CD4-positive, CD25-positive, alpha-beta regulatory T cell (primary cell): ENCODE measurements at regions not wholly inside any gene's neighbourhood (a gene's known extent, or its start where the extent isn't known, plus 50 kb on each side); places are given as distances from the start of the nearest gene placed in this dataset.
"Not testable (repeated sequence)": the region's sequence is repeated elsewhere in the genome, so short reads cannot be mapped to it uniquely, and the experiment has no call there.

Source experiments
- ATAC-seq, 2 donors: fragments of 150-1000 bp; cut with Tn5 transposase; one replicate each; pipeline ENCODE4 v1.10.0; 2021; ENCODE audit warnings: low read depth in 2 of 2, moderate number of reproducible peaks in 2 of 2, moderate library complexity in 1 of 2
- DNase-seq, 3 donors: peaks; one replicate each; pipeline versions ENCODE4 v3.0.0 to v3.0.0-alpha.2; 2012 to 2022; ENCODE audit warnings: mixed read lengths in 1 of 3
- H3K27ac ChIP-seq: one replicate; pipeline ENCODE4 v1.7.0; 2013; ENCODE audit warnings: mild to moderate bottlenecking, low read length; ENCODE audit not compliant: insufficient read depth, poor library complexity, severe bottlenecking
- H3K27me3 ChIP-seq: one replicate; pipeline ENCODE4 v1.7.0; 2013; ENCODE audit warnings: low read length; ENCODE audit not compliant: control insufficient read depth, insufficient read depth
- H3K36me3 ChIP-seq: one replicate; pipeline ENCODE4 v1.7.0; 2013; ENCODE audit warnings: mild to moderate bottlenecking, low read length, moderate library complexity; ENCODE audit not compliant: control insufficient read depth, insufficient read depth
- H3K4me1 ChIP-seq: 2 replicates; pipeline ENCODE4 v1.7.0; 2013; ENCODE audit warnings: mild to moderate bottlenecking, low read length; ENCODE audit not compliant: insufficient read depth, control insufficient read depth, poor library complexity, severe bottlenecking
- H3K4me3 ChIP-seq: one replicate; pipeline ENCODE4 v1.7.0; 2013; ENCODE audit warnings: low read depth, mild to moderate bottlenecking, low read length, moderate library complexity
- H3K9me3 ChIP-seq, 2 experiments: 1 replicate in 1 of 2; 2 replicates in 1 of 2; pipeline ENCODE4 v1.7.0; 2013; ENCODE audit warnings: low read length in 2 of 2, mild to moderate bottlenecking in 1 of 2, moderate library complexity in 1 of 2; ENCODE audit not compliant: control insufficient read depth in 2 of 2
- H3K27ac Mint-ChIP-seq, 3 donors: one replicate each; pipeline ENCODE4 v1.8.0; 2020 to 2022; ENCODE audit warnings: mild to moderate bottlenecking in 3 of 3, mixed read lengths in 3 of 3, moderate library complexity in 2 of 3
- H3K27me3 Mint-ChIP-seq: one replicate; pipeline ENCODE4 v1.8.0; 2022; ENCODE audit warnings: mild to moderate bottlenecking, mixed read lengths
- H3K36me3 Mint-ChIP-seq: one replicate; pipeline ENCODE4 v1.8.0; 2020; ENCODE audit warnings: mixed read lengths
- H3K4me1 Mint-ChIP-seq, 4 donors: one replicate each; pipeline ENCODE4 v1.8.0; 2020 to 2022; ENCODE audit warnings: mixed read lengths in 4 of 4, mild to moderate bottlenecking in 1 of 4
- H3K4me3 Mint-ChIP-seq, 4 donors: one replicate each; pipeline ENCODE4 v1.8.0; 2020 to 2022; ENCODE audit warnings: mild to moderate bottlenecking in 4 of 4, mixed read lengths in 4 of 4, moderate library complexity in 3 of 4
- H3K9me3 Mint-ChIP-seq, 7 donors: one replicate each; pipeline ENCODE4 v1.8.0; 2020 to 2022; ENCODE audit warnings: mixed read lengths in 7 of 7, mild to moderate bottlenecking in 3 of 7, moderate library complexity in 2 of 7

DNA sequence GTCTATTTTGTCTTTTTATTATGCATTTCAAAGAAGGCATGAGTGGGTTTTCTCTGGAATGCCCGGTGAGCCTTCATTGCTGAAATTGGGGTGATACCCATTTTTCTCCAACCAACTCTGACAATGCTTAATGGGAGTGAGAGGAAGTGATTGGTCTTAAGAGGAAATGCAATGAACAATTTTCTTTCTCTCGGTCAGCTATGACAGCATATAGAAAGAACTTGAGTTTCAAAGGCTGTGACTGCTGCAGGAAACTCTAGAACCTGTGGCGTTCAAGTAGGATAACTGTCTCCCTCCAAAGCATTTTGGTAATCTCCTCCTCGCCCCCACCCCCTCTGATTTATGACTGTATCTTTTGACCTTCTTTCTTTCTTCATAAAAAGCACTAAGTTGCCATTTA is 155.9 kb downstream of the LYPLAL1 start:
- H3K9me3 ChIP-seq: peaks cover 0 to 5% of the 10 kb centered on the region in 2 experiments

DNA sequence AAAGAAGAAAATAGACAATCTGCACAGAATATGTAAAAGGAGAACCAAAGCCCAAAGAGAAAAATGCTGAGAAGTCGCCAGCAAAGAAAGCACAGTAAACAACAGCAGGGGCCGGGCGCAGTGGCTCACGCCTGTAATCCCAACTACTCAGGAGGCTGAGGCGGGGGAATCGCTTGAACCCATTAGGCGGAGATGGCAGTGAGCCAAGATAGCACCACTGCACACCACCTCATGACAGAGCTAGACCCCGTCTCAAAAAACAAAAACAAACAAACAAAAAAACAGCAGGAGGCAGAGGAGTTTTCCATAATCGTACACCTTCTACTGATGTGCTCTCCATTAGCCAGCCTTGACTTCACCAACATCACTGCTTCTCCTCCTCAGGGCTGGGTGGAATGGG is 153.2 kb downstream of the LYPLAL1 start:
- Histone ChIP-seq H3K36me3 (no peaks in the 10 kb centered on the region), H3K9me3 (peaks cover 0 to 5% of the 10 kb centered on the region in 2 experiments), H3K4me3 (no peak overlapping the region), H3K27ac (no peak overlapping the region), H3K4me1 (no peaks in the 10 kb centered on the region), H3K27me3 (no peaks in the 10 kb centered on the region)
- no peak for DNase-seq
- Mint-ChIP-seq H3K4me3 (no peak overlapping the region), H3K9me3 (peaks cover 0 to 15% (median 7%) of the 10 kb centered on the region in 7 donors), H3K27ac (no peak overlapping the region), H3K36me3 (no peaks in the 10 kb centered on the region), H3K27me3 (no peaks in the 10 kb centered on the region), H3K4me1 (peaks cover 0 to 4% (median 0%) of the 10 kb centered on the region in 4 donors)
- ATAC-seq: no peak

More for the DNA sequence above, 155.9 kb downstream of the LYPLAL1 start:
- H3K9me3 Mint-ChIP-seq: peaks cover 0 to 15% (median 7%) of the 10 kb centered on the region in 7 donors
- H3K4me3 ChIP-seq: no peak overlapping the region
- H3K27me3 ChIP-seq: no peaks in the 10 kb centered on the region
- DNase-seq: no peak
- H3K27me3 Mint-ChIP-seq: no peaks in the 10 kb centered on the region
- H3K36me3 ChIP-seq: no peaks in the 10 kb centered on the region
- no peak overlapping the region for H3K27ac Mint-ChIP-seq
- H3K36me3 Mint-ChIP-seq: no peaks in the 10 kb centered on the region
- H3K4me3 Mint-ChIP-seq: no peak overlapping the region
- no peak for ATAC-seq
- H3K27ac ChIP-seq: no peak overlapping the region
- H3K4me1 Mint-ChIP-seq: peaks cover 0 to under 1% (median 0%) of the 10 kb centered on the region in 4 donors
- no peaks in the 10 kb centered on the region for H3K4me1 ChIP-seq

DNA sequence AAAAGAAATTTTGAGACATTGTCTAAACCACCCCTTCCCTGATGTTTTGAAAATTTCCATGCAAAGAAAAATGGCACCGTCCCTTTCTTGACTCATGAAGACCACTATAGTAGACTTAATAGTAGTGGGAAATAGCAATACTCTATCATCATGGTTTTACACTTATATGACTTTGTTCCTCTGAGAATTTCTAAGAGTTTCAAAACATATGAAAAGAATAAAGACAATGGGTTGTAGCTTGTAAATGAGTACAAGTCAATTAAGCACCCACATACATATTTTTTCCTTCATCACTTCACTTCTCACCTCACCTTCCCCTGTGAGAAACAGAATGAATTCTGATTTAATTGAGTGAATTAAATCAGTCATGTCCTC is 151.7 kb downstream of the LYPLAL1 start:
- Mint-ChIP-seq H3K9me3 (peaks cover 0 to 15% (median 3%) of the 10 kb centered on the region in 7 donors), H3K27ac (no peak overlapping the region), H3K36me3 (no peaks in the 10 kb centered on the region), H3K4me3 (no peak overlapping the region), H3K27me3 (no peaks in the 10 kb centered on the region), H3K4me1 (peaks cover 0 to 4% (median 0%) of the 10 kb centered on the region in 4 donors)
- no peak for DNase-seq
- H3K27me3 ChIP-seq: no peaks in the 10 kb centered on the region
- H3K4me1 ChIP-seq: no peaks in the 10 kb centered on the region
- H3K9me3 ChIP-seq: peaks cover 0 to 5% of the 10 kb centered on the region in 2 experiments
- no peak overlapping the region for H3K4me3 ChIP-seq
- no peak for ATAC-seq
- H3K27ac ChIP-seq: no peak overlapping the region
- H3K36me3 ChIP-seq: no peaks in the 10 kb centered on the region

DNA sequence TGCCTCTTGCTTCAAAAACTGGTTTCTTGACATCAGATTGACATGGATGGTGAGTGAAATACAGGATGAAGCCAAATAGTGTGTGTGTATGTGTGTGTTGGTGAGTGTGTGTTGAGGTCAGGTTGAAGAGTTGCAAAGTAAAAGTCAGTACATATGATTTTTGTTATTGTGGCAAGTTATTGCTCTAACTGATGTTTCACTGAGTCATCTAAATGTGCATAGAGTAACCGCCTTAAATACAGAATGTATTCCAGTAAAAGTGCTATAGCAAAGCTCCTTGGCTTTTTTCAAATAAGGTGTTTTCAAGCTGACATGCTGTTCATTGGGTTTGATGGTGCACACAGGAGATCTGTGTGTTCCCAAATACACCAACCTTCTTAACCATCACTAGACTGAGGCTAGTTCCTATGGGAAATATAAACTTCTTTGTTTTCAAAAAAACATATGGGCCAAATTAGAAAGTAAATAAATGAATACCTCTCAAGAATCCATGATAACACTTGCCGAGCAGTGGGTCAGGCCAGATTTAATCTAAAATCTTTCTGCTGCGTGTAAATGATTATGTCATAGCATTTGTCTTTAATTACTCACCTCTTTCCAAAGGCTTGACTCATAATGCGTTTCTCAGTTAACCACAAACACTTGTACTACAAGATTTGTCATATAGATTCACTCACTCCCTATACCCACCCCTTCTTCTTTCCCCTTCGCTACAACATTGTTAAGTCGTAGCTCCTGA is 151.1 kb downstream of the LYPLAL1 start:
- Histone ChIP-seq H3K4me1 (no peaks in the 10 kb centered on the region), H3K9me3 (peaks cover 0 to 5% of the 10 kb centered on the region in 2 experiments), H3K27me3 (no peaks in the 10 kb centered on the region), H3K27ac (no peak overlapping the region), H3K4me3 (no peak overlapping the region), H3K36me3 (no peaks in the 10 kb centered on the region)
- DNase-seq: peak in 1 of 3 donors; percentile 15
- Mint-ChIP-seq H3K36me3 (no peaks in the 10 kb centered on the region), H3K27me3 (no peaks in the 10 kb centered on the region), H3K4me3 (no peak overlapping the region), H3K9me3 (peaks cover 0 to 15% (median 7%) of the 10 kb centered on the region in 7 donors), H3K27ac (no peak overlapping the region), H3K4me1 (peaks cover 0 to 4% (median 0%) of the 10 kb centered on the region in 4 donors)
- ATAC-seq: no peak

DNA sequence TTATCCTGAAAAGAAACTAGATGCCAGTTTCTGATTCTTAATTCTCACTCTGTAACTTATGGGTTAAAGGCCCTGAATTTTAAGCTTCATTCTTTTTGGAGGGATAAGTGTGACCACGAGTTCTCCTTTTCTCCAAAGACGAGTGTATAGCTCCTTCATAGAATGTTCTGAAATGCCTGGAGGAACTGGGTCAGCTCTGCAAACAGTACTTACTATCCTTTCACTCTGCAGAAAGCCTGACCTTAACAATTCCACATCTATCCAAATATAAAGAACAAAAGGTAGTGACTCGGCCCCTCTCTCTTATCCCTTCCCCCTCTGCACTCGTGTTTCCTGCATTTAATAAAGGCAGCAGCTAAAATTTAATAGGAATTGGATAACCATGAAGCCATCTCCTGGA is 150.5 kb downstream of the LYPLAL1 start:
- no peak overlapping the region for H3K27ac Mint-ChIP-seq
- H3K9me3 Mint-ChIP-seq: peaks cover 0 to 15% (median 7%) of the 10 kb centered on the region in 7 donors
- Histone ChIP-seq H3K4me1 (no peaks in the 10 kb centered on the region), H3K27ac (no peak overlapping the region), H3K4me3 (no peak overlapping the region), H3K27me3 (no peaks in the 10 kb centered on the region), H3K36me3 (no peaks in the 10 kb centered on the region), H3K9me3 (peaks cover 0 to 5% of the 10 kb centered on the region in 2 experiments)
- ATAC-seq: no peak
- H3K4me3 Mint-ChIP-seq: no peak overlapping the region
- no peaks in the 10 kb centered on the region for H3K36me3 Mint-ChIP-seq
- H3K4me1 Mint-ChIP-seq: peaks cover 0 to 4% (median 0%) of the 10 kb centered on the region in 4 donors
- DNase-seq: no peak
- H3K27me3 Mint-ChIP-seq: no peaks in the 10 kb centered on the region

DNA sequence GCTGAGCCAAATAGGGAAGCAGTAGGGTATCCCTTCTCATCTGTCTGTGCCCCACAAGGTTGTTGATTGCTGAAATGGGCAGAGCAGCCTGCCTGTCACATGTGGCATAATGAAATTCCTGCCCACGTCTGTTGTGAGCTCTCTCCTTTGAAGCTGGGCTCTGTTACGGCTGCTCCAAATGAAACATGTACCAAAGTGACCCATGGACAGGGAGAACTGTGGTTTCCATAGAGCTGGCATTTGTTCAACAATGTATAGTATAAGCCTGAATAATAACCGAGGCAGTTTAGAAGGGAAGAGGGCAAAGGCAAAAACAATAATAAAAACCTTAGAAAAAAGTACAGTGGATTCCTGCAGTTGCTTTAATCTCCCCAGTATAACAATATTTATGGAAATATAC is 149.7 kb downstream of the LYPLAL1 start:
- Mint-ChIP-seq H3K27me3 (no peaks in the 10 kb centered on the region), H3K27ac (no peak overlapping the region), H3K4me1 (peaks cover 0 to 4% (median 0%) of the 10 kb centered on the region in 4 donors), H3K9me3 (peaks cover 0 to 18% (median 7%) of the 10 kb centered on the region in 7 donors), H3K4me3 (no peak overlapping the region), H3K36me3 (no peaks in the 10 kb centered on the region)
- no peak overlapping the region for H3K27ac ChIP-seq
- no peaks in the 10 kb centered on the region for H3K36me3 ChIP-seq
- H3K9me3 ChIP-seq: peaks cover 0 to 5% of the 10 kb centered on the region in 2 experiments
- no peak for DNase-seq
- no peaks in the 10 kb centered on the region for H3K4me1 ChIP-seq
- ATAC-seq: no peak
- H3K27me3 ChIP-seq: no peaks in the 10 kb centered on the region
- H3K4me3 ChIP-seq: no peak overlapping the region

DNA sequence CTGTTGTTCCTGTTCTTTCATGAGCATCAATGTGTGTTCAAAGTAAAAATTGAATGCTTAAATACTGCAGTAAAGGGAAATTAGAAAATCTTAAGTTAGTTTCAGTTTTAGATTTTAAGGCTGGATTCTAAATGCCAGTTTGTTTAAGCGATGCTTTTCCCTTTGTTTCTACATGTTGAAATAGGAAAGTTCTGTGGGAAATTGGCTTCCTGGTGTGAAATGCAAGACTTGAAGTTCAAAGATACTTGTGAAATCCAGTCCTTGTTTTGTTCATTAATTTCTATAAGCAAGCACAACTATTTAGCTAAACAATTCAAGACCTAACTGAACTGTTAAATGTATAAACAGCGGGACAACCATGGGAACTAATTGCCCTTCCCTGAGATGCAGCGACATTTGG is 149.1 kb downstream of the LYPLAL1 start:
- Histone ChIP-seq H3K36me3 (no peaks in the 10 kb centered on the region), H3K27ac (no peak overlapping the region), H3K4me1 (no peaks in the 10 kb centered on the region), H3K4me3 (no peak overlapping the region), H3K9me3 (peaks cover 0 to 5% of the 10 kb centered on the region in 2 experiments), H3K27me3 (no peaks in the 10 kb centered on the region)
- H3K27ac Mint-ChIP-seq: no peak overlapping the region
- no peak overlapping the region for H3K4me3 Mint-ChIP-seq
- H3K4me1 Mint-ChIP-seq: peaks cover 0 to 4% (median 0%) of the 10 kb centered on the region in 4 donors
- DNase-seq: no peak
- no peaks in the 10 kb centered on the region for H3K27me3 Mint-ChIP-seq
- peaks cover 0 to 11% (median 9%) of the 10 kb centered on the region in 7 donors for H3K9me3 Mint-ChIP-seq
- no peak for ATAC-seq
- no peaks in the 10 kb centered on the region for H3K36me3 Mint-ChIP-seq

DNA sequence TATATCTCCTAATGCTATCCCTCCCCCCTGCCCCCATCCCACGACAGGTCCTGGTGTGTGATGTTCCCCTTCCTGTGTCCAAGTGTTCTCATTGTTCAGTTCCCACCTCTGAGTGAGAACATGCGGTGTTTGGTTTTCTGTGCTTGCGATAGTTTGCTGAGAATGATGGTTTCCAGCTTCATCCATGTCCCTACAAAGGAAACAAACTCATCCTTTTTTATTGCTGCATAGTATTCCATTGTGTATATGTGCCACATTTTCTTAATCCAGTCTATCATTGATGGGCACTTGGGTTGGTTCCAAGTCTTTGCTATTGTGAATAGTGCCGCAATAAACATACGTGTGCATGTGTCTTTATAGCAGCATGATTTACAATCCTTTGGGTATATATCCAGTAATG is 146.9 kb downstream of the LYPLAL1 start:
- not testable (repeated sequence) for H3K4me3 ChIP-seq, H3K27ac Mint-ChIP-seq, ATAC-seq, H3K27ac ChIP-seq, H3K9me3 ChIP-seq, DNase-seq, H3K4me1 ChIP-seq, H3K4me1 Mint-ChIP-seq, H3K27me3 ChIP-seq, H3K36me3 ChIP-seq, H3K36me3 Mint-ChIP-seq, H3K4me3 Mint-ChIP-seq, H3K27me3 Mint-ChIP-seq
- peaks cover 4 to 15% (median 10%) of the 10 kb centered on the region in 7 donors for H3K9me3 Mint-ChIP-seq
